ENCODE measurements at regions not wholly inside any gene's neighbourhood (a gene's known extent, or its start where the extent isn't known, plus 50 kb on each side); places are given as distances from the start of the nearest gene placed in this dataset.

- Histone ChIP-seq H3K79me2 (ENCODE audit: low read length) (no peaks in the 10 kb centered on the region), H3K9me3 (ENCODE audit: insufficient read depth, low read length) (no peaks in the 10 kb centered on the region), H3K4me3 (ENCODE audit: low read length) (no peak overlapping the region), H3K9ac (ENCODE audit: low read length) (no peak overlapping the region), H3K4me2 (ENCODE audit: low read length) (no peak overlapping the region), H3K36me3 (replicated peaks; ENCODE audit: low read depth, low read length) (no peaks in the 10 kb centered on the region), H3K27me3 (ENCODE audit: low read depth, low read length) (no peaks in the 10 kb centered on the region), H2AFZ (ENCODE audit: low read depth, low read length) (no peak overlapping the region), H3K4me1 (ENCODE audit: low read length) (no peaks in the 10 kb centered on the region), H3K27ac (ENCODE audit: low read length) (no peak overlapping the region), H4K20me1 (ENCODE audit: insufficient read depth, low read length) (no peaks in the 10 kb centered on the region)
- no peak for TF ChIP-seq CTCF (IDR thresholded peaks at IDR 0.05; ENCODE audit: low read depth, low read length)
- TF ChIP-seq EZH2phosphoT487 (IDR thresholded peaks at IDR 0.05; ENCODE audit: low read depth) = no peak
Measured at GRCh38 chr1:217088011-217088410, 364.8 kb upstream of the ESRRG start.

- Histone ChIP-seq H3K4me3 (ENCODE audit: low read length) (no peak overlapping the region), H3K4me2 (ENCODE audit: low read length) (no peak overlapping the region), H3K9ac (ENCODE audit: low read length) (no peak overlapping the region), H3K79me2 (ENCODE audit: low read length) (no peaks in the 10 kb centered on the region), H4K20me1 (ENCODE audit: insufficient read depth, low read length) (no peaks in the 10 kb centered on the region), H3K36me3 (replicated peaks; ENCODE audit: low read depth, low read length) (no peaks in the 10 kb centered on the region), H3K27ac (ENCODE audit: low read length) (no peak overlapping the region), H2AFZ (ENCODE audit: low read depth, low read length) (no peak overlapping the region), H3K9me3 (ENCODE audit: insufficient read depth, low read length) (no peaks in the 10 kb centered on the region), H3K4me1 (ENCODE audit: low read length) (no peaks in the 10 kb centered on the region), H3K27me3 (ENCODE audit: low read depth, low read length) (peaks cover 22% of the 10 kb centered on the region)
- TF ChIP-seq CTCF (IDR thresholded peaks at IDR 0.05; ENCODE audit: low read depth, low read length) (no peak), EZH2phosphoT487 (IDR thresholded peaks at IDR 0.05; ENCODE audit: low read depth) (no peak)
Measured at GRCh38 chr1:217079584-217079983, 356.4 kb upstream of the ESRRG start.

GRCh38 chr1:217078959-217079358, 355.7 kb upstream of the ESRRG start:
- Histone ChIP-seq H3K27me3 (ENCODE audit: low read depth, low read length) (peaks cover 22% of the 10 kb centered on the region), H3K79me2 (ENCODE audit: low read length) (no peaks in the 10 kb centered on the region), H2AFZ (ENCODE audit: low read depth, low read length) (no peak overlapping the region), H3K4me2 (ENCODE audit: low read length) (no peak overlapping the region), H3K9me3 (ENCODE audit: insufficient read depth, low read length) (no peaks in the 10 kb centered on the region), H3K9ac (ENCODE audit: low read length) (no peak overlapping the region), H3K36me3 (replicated peaks; ENCODE audit: low read depth, low read length) (no peaks in the 10 kb centered on the region), H4K20me1 (ENCODE audit: insufficient read depth, low read length) (no peaks in the 10 kb centered on the region), H3K4me3 (ENCODE audit: low read length) (no peak overlapping the region), H3K4me1 (ENCODE audit: low read length) (no peaks in the 10 kb centered on the region), H3K27ac (ENCODE audit: low read length) (no peak overlapping the region)
- no peak for TF ChIP-seq EZH2phosphoT487 (IDR thresholded peaks at IDR 0.05; ENCODE audit: low read depth)
- no peak for TF ChIP-seq CTCF (IDR thresholded peaks at IDR 0.05; ENCODE audit: low read depth, low read length)

GRCh38 chr1:217078078-217078690, 355.0 kb upstream of the ESRRG start:
- Histone ChIP-seq H4K20me1 (ENCODE audit: insufficient read depth, low read length) (no peaks in the 10 kb centered on the region), H3K4me1 (ENCODE audit: low read length) (no peaks in the 10 kb centered on the region), H3K4me2 (ENCODE audit: low read length) (no peak overlapping the region), H3K79me2 (ENCODE audit: low read length) (no peaks in the 10 kb centered on the region), H3K36me3 (replicated peaks; ENCODE audit: low read depth, low read length) (no peaks in the 10 kb centered on the region), H3K27me3 (ENCODE audit: low read depth, low read length) (peaks cover 22% of the 10 kb centered on the region), H3K9me3 (ENCODE audit: insufficient read depth, low read length) (no peaks in the 10 kb centered on the region), H2AFZ (ENCODE audit: low read depth, low read length) (no peak overlapping the region), H3K27ac (ENCODE audit: low read length) (no peak overlapping the region), H3K9ac (ENCODE audit: low read length) (no peak overlapping the region), H3K4me3 (ENCODE audit: low read length) (no peak overlapping the region)
- TF ChIP-seq EZH2phosphoT487 (IDR thresholded peaks at IDR 0.05; ENCODE audit: low read depth) = no peak
- TF ChIP-seq CTCF (IDR thresholded peaks at IDR 0.05; ENCODE audit: low read depth, low read length) = no peak

Data from OCI-LY3 (cell line).